ENCODE measurements at regions not wholly inside any gene's neighbourhood (a gene's known extent, or its start where the extent isn't known, plus 50 kb on each side); places are given as distances from the start of the nearest gene placed in this dataset.
"Not testable (repeated sequence)": the region's sequence is repeated elsewhere in the genome, so short reads cannot be mapped to it uniquely, and the experiment has no call there.

GRCh38 chr2:43068631-43069517 lies 157.5 kb downstream of the ZFP36L2 start:
- no peak for DNase-seq

GRCh38 chr2:43068041-43068533 lies 158.3 kb downstream of the ZFP36L2 start:
- no peak for DNase-seq

- no peak for DNase-seq
Observed at GRCh38 chr2:43067254-43068040, 159.0 kb downstream of the ZFP36L2 start.

GRCh38 chr2:43066541-43067253 lies 159.7 kb downstream of the ZFP36L2 start:
- DNase-seq = not testable (repeated sequence)

- no peak for DNase-seq
Observed at GRCh38 chr2:43065871-43066270, 160.5 kb downstream of the ZFP36L2 start.

DNA sequence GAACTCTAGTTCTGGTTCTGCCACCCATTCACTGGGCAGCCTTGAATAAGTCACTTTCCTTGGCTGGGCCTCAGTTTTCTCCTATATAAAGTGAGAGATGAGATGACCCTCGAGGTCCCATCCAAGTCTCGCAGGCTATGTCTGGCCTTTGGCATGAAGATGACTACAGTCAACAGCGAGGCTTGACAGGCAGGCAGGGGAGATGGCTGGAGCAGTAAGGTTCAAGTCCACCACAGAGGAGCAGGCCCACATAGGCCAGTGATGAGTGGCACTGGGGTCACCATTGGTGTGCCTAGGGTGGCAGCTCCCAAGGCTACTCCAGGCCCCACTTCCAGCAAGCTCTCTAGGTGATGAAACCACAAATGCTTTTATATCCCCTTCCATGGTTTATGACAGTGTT lies 161.4 kb downstream of the ZFP36L2 start:
- no peak for DNase-seq

GRCh38 chr2:43063096-43063495 lies 163.3 kb downstream of the ZFP36L2 start:
- not testable (repeated sequence) for DNase-seq

DNA sequence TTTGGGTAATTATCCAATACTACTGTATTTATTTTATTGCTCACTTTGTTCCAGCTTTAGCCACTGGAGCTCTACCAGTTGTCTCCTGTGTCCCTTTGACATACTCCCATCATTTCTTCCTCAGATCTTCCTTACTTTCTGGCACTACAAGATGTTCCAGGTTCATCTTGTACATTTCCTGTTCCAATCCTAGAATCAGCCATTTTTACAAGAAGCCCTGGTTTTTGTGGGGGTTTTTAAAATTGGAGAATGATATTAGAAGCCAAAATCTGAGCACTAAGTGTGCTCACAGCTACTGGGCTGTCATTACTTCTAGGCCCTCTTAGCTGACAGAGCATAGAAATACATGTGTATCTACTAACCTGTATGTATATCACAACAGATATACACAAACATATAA lies 164.3 kb downstream of the ZFP36L2 start:
- no peak for DNase-seq

DNA sequence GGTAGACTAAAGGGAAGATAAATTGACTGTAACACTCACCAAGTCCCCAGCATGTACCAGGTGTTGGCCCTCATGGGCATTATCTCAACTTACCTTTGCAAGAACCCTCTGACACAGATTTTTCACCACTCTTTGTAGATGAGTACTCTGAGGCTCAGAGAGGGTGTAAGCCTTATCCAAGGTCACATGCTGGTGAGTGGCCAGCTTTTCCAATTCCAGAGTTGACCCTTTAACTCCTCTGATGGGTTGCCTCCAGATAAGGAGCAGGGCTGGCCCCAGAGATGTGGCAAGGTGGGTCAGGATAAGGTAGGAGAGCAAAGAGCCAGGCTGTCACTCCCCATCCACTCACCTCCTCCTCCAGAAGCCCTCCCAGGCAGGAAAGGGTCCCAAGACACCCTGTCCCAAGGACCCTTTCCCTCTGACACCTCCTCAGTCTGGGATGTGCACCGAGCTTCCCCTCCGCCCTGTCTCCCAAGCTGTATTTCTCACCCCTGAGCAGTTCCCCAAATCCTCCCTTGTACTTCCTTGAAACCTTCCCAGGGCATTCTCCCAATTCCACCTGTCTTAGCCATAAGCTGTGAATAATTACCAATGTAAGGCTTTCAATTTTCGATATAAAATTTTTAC lies 165.9 kb downstream of the ZFP36L2 start:
- no peak for DNase-seq

DNA sequence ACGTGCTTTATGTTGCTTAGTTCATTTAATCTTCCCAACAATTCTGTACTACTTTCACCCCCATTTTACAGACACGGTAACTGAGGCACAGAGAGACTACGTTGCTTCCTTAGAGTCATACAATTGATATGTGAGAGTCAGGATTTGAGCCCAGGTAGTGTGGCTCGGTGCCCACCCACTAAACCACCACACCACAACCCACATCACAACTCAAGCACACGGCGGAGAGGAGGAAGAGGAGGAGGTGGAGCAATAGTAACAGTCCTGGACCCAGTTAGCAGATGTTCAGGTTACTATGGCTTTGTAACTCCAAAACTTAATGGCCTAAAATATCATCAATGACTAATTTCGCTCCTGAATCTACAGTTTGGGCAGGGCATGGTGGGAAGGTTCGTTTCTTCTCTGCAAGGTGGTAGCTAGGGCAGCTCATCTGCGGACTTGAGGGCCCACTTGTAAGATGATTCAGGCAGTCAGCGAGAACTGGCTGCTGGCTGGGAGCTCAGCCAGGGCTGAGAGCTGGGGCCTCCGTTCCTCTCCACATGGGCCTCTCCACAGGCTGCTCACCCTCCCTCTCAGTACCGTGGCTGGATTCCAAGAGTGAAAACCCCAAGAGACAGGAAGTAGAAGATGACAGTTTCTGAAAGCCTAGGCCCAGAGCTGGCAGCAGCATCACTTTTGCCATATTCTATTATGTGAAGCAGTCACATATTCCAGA lies 167.1 kb downstream of the ZFP36L2 start:
- DNase-seq = peak; percentile 81

- no peak for DNase-seq
Observed at GRCh38 chr2:43058726-43059110, 167.7 kb downstream of the ZFP36L2 start.

DNA sequence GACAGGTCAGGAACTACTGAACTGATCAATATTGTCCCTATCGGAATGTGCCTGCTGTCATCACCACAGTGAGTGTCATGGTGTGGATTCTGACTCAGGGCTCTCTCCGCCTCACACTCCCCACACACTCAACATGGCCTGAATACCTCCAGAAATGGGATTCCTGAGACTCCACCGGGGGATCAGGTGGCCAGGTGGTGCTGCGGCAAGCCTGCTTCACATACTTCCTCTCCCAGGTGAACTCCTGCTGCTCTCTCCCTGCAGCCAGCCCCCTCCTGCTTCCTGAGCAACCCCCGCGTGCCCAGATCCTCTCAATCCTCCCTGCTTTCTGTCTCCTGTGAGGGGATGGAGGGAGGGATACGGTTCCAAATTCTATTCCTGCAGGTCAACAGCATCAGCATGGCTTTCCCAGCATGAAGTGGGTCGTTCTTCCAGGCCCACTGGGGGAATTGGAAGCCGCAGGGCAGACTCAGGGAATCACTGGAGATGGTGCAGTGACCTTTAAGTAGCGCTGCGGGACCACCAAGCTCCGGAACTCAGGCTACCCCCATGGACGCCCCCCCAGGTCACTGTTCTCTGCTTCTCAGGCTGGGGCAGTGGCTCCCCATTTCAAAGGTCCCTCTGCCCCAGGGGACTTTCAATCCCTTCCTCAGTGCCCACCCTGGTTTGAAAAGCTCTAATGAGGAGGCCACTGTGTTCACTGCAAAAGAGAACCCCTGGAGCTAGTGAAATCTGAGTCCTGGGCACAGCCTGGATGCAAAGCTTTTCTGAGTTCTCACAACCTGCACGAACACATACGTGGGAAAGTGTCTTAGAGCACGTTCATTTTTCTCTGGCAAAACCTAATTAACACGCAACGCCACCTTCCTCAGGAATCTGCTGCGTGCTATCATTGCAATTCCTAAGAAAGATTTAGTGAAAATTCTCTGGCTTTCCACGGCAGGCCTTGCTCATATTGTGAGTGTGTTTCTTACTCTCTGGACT lies 168.4 kb downstream of the ZFP36L2 start:
- no peak for DNase-seq

DNA sequence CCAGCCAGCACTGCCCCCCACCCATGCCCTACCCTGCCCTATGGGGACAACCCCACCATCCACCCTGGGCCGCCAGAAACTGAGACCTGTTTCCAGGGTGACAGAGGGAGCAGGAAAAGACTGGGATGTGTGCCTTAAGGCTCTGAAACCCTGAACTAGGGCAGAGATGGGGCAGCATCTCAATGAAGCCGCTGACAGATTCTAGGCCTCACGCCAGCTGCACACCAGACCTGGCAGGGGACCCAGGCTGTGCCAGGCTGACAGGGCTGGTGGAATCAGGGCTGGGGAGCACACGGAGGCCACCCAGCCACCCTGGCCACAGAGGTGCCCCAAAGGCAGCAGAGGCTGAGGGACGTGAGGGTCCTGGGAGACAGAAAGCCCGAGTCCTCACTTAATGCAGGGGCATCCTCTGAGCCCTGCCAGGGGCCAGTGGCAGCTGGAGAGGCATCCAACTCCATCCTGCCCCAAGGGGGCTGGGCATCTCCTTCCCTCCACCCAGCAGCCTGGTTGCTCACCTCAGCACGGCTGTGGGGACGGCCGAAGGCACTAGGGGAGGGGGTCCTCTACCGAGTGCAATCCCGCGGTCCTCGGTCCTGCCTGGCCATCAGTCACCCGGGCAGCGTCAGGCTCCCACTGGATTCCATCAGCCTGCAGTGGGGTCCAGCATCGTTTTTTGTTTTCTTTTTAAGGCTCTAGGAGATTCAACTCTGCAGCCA lies 169.2 kb downstream of the ZFP36L2 start:
- no peak for DNase-seq

DNA sequence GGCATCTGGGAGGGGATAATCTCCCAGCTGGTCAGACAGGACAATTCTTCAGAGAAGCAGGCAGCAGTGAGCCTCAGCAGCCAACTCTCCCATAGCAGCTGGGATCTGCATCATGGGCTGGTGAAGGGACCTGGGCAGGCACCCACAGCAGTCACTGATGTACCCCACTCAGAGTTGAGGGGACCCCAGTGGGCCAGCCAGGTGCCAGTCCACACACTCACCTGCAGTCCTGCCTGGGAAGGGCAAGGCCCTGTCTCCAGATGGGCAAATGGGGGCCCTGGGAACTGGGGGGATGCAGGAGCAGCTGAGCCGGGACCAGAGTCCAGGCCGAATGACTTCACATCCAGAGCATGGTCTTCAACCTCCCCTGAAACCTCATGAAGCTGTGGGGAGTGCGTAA lies 170.4 kb downstream of the ZFP36L2 start:
- no peak for DNase-seq

GRCh38 chr2:43055086-43055912 lies 171.1 kb downstream of the ZFP36L2 start:
- DNase-seq = no peak

GRCh38 chr2:43054367-43054766 lies 172.0 kb downstream of the ZFP36L2 start:
- DNase-seq = no peak

- DNase-seq = no peak
Observed at GRCh38 chr2:43052944-43053306, 173.5 kb downstream of the ZFP36L2 start.

DNA sequence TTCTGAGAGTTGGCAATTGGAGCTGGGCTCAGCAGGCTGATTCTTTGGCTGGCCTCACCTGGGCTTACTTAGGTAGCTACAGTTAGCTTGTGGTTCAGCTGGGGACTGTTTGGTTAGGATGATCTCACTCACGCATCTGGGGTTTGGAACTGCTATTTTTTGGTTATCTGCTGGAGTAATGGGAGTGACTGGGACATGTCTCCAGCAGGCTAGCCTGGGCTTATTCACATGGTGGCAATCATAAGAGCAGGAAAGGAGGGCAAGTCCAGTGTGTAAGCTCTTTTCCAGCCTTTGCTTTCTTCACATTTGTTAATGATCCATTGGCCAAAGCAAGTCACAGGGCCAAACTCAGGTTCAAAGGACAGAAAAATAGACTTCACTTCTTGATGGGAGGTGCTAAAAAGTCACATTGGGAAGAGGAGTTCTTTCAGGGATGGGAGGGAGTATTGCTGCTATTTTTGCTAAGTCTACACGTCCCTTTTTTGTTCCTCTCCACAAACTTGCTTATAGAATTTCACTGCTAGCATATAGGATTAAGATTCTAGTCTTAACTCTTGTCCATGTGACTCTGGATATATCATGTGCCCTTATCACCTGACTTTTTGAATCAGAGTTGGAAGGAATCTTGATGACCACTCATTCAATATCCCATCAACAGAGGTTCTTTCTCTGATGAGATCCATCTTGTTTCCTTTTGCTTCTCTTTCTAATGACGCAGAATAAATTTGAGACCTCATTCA lies 174.0 kb downstream of the ZFP36L2 start:
- no peak for DNase-seq
